Activated CD4-positive, alpha-beta T cell treated with anti-CD3 and anti-CD28 coated beads, Interleukin-2, amount 50 U/mL, for 48 hours (primary cell): ENCODE measurements at regions not wholly inside any gene's neighbourhood (a gene's known extent, or its start where the extent isn't known, plus 50 kb on each side); places are given as distances from the start of the nearest gene placed in this dataset.
"Not testable (repeated sequence)": the region's sequence is repeated elsewhere in the genome, so short reads cannot be mapped to it uniquely, and the experiment has no call there.

ENCODE experiments used
- DNase-seq, 2 experiments: peaks; one replicate each; pipeline ENCODE4 v3.0.0-alpha.2; 2020

- DNase-seq: no peak
Measured at GRCh38 chr9:21533597-21533996, 51.5 kb upstream of the IFNE start.

DNA sequence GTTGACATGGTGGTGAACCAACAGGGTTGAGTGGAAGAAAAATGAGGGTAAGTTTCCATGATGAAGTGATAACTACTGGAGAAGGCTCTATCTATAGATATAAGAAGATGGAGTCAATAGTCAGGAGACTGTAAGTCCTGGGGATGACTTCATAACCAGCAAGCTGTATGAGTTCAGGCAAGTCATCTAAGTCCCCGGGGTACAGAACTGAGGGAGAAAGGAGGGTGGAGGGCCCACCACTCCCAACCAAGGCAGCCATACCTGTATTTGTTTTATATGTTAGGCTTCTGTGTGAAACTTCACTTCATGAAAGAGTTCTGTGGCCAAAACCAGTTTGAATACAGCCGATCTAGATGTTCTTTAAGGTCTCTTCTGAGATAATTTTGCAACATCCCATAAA is 53.3 kb upstream of the IFNE start:
- DNase-seq: no peak

DNA sequence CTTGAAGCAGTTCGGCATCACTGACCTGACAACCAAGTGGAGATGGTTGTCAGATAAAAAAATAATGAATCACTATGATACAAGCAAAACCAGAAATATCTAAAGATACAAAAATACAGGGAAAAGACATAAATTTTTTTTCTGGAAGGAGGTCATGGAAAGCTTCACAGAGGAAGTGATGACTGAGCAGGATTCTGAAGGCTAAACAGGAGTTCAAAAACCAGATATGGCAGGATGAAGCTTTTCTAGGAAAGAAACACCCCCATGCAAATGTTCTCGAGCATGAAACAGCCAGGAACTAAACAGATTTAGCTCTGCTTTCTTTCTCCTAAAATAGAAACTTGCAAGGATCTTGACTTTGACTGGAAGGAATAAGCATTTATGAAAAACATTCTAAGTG is 60.7 kb upstream of the IFNE start:
- DNase-seq: no peak

- DNase-seq: no peak
Measured at GRCh38 chr9:21543187-21543586, 61.1 kb upstream of the IFNE start.

GRCh38 chr9:21543816-21544215 is 61.7 kb upstream of the IFNE start:
- not testable (repeated sequence) for DNase-seq

GRCh38 chr9:21546949-21547348 is 64.8 kb upstream of the IFNE start:
- DNase-seq: no peak

GRCh38 chr9:21549251-21549765 is 67.2 kb upstream of the IFNE start:
- DNase-seq: no peak

- no peak for DNase-seq
Measured at GRCh38 chr9:21549890-21550289, 67.8 kb upstream of the IFNE start.

GRCh38 chr9:21550392-21550791 is 68.3 kb upstream of the IFNE start:
- no peak for DNase-seq

DNA sequence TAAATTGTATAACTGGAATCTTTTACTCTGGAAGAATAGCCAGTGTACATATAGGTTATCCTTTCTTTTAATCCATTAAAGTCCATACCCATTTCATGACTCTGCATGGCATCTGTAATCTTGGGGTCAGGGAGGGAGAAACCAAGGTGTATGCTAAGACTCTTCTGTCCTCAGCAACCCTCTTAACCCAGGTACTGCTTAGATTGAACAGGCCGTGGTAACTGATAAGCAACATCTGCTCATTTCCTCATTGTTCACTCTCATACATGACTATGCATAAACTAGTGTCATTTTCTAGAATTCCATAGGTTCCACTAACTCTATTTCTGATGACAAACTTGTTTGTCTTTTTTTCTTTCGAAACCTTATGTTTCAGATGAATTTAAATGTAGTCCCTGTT is 69.3 kb upstream of the IFNE start:
- DNase-seq: no peak

- no peak for DNase-seq
Measured at GRCh38 chr9:21552244-21553170, 70.4 kb upstream of the IFNE start.

GRCh38 chr9:21553441-21553840 is 71.3 kb upstream of the IFNE start:
- no peak for DNase-seq

DNA sequence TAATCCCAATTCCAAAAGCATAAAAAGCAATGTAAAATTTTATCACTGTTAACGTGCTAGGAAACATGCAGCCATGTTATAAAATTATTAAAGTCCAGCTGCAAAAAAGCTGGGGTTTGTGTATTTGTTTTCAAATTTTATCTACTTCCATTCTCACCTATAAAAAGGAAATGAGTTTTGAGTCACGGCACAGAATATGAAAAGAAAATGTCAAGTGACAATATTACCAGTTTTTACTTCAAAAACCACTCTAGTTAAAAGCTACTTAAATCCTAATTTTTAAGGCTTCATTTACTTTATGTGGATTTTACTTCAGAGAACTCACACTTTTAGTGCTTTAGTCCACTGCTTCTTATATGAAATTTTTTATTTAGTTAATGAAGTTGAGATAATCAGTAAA is 72.7 kb upstream of the IFNE start:
- DNase-seq: no peak

DNA sequence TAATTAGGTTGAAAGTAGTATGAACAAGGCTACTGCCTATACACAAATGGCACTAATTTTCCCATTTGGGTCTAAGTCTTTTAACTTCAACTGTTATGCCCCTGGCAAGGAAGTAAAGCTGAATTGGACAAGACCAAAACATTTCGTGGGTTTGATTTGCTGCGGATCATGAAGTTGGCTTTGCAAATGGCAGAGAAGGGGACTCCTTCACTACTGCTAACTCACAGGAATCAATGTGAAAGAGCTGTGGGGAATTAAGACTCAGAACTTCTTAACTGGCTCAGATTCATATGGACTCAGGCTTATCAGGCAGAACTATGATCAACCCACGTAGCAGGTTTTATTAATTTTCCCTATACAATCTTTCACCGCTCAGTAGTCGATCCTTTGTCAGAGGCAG is 73.8 kb upstream of the IFNE start:
- no peak for DNase-seq

DNA sequence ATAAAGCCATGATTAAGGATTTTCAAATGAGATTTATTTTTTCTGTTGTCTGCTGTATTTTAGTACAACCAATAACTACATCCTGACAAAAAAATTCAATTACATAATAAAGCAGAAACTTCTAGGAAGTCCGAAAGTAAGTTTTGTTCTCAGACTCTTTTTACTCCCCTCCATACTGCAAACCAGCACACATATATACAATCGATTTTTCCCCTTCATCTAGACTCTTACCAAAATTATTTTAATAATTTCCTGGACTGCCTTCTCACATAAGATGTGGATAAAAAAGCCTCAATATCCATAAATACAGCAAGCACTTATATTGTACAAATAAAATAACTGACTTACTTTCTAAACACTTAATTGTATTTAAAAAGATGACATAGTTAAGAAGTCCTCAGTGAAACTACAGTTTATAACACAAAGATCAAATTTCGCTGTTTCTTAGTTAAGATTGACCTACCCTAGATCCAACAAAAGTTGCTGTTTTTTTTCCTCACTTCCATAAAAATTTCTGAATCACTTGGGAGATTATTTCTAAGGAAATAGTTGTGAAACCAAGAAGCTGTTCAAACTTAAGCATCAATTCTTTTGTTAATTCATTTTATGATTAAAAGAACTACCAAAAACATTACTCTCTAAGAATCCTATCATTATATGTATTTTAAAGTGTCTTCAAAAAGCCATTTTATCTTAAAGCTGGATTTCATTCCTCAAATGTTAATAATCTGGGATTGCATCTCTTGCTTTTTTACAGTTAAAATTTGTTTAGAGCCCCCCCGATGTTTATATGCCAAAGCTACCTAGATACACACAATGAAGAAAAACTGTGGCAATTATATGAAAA is 74.7 kb upstream of the IFNE start:
- DNase-seq: no peak

- no peak for DNase-seq
Measured at GRCh38 chr9:21557428-21557768, 75.3 kb upstream of the IFNE start.

DNA sequence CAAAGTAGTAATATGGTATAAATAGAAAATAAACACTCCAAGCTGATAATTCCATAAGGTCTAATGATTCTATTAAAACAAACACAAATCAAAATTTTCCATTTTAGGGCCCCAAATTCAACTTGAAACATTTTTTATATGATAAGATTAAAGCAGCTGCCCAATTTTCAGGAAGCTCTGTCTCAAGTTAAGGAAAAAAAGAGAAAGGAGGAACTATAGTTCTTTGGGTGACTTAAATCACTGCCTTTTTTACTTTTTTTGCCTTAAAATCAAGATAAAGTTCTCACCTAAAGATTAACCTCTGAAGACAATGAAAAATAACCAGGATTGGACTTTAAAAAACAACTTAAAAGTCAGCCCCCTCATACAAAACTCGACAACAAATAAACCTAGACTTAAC is 76.0 kb upstream of the IFNE start:
- DNase-seq: no peak

DNA sequence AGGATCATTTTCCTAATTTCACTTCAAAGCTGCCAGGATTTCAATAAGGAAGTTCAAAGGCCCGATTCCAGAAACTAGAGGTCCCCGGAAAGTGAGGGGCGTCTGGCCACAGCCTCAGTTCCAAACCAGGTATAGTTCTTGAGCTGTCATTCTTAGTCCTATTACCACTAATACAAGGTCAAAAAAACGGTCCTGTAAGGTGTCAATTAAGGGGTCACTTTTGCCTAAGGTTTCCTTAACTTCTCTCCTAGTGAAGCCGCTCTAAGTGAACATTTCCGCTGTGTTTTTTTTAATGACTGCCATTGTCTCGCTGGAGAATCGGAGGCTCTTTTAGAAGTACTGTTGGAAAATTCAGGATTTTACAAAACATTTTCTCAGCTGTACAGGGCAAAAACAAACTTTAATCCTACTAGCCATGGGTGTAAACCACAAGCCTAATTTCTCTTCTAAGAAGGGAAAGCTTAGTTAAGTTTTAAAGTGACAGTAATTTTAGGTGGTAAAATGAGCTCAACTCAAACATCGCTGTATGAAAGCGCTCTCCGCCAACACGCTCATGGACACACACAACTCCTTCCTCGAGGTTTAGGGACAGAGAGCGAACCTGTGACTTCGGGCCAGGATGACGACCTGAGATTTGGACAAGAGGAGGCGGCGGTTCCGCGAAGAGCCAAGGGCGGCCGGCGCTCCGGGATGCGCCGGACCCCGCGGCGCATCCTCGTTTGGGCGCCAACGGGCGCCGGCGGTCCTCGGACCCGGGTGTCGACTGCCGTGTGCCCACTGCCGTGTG is 76.7 kb upstream of the IFNE start:
- peak; percentile 12 to 16 for DNase-seq

DNA sequence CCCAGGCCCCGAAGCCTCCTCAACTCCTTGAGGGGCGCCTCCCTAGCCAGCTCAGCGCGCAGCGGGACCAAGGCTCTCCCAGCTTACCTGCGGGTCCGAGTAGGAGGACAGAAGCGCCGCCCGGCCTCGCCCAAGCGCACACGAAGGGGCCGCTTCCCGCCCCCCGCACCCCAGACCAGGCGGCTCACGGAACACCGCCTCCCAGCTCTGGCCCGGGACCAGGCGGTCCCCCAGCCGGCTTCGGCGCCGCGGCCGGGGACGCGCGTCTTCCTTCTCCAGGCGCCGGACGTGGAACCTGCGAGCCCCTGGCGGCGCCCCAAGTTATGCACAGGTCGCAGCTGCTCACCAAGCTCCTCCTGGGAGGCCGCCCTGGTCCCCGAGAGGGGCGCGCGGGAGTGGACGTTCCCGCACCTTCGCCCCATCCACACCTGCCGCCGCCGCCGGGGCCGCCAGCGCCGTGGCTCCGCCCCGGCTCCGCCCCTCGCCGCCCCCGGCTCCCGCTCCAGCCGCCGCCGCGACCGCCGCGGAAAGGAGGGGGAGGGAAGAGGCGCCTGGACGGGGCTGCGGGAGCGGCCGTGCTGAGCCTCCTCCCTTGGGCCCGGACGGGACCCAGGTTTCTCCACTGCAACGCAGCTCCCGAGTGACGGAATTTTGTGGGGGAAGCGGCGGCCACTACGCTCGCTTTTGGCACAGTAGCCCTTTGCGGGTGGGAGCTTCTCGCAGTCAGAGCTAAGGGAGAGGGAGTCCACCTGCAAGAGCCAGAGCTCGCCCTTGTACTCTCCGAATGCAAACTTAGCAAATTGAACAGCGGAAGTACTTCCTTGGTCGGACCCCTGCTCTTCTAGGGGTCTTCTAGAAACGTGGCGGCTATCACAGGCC is 77.5 kb upstream of the IFNE start:
- DNase-seq: peak; percentile 51 to 52

GRCh38 chr9:21560281-21560745 is 78.2 kb upstream of the IFNE start:
- no peak for DNase-seq

DNA sequence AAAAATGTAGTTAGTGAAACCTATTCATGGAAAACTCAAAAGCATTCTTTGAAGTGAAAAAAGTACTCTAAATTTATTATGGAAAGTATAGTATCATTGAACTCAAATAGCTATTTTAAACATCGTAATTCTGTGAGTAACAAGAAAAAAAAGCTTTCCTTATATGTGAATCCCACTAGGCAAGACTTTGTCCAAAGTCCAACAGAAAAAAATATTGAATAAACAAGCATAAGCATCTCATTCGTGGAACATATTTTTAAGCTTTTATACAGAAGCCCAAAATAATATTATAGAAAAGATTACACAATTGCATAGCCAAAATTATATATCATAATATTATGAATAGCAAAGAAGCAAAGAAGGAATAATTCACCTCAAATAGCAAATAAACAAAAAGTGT is 79.4 kb upstream of the IFNE start:
- no peak for DNase-seq

GRCh38 chr9:21564175-21564574 is 82.1 kb upstream of the IFNE start:
- no peak for DNase-seq
